ENCODE measurements at regions not wholly inside any gene's neighbourhood (a gene's known extent, or its start where the extent isn't known, plus 50 kb on each side); places are given as distances from the start of the nearest gene placed in this dataset.

- Mint-ChIP-seq H3K27me3 (ENCODE audit: low read depth in 3 of 3) (peaks cover 0 to 3% (median 1%) of the 10 kb centered on the region in 3 donors), H3K4me3 (peak overlapping the region in 1 of 2 donors; percentile 20)
Observed at GRCh38 chr1:234758851-234759250, 148.9 kb upstream of the IRF2BP2 start.

DNA sequence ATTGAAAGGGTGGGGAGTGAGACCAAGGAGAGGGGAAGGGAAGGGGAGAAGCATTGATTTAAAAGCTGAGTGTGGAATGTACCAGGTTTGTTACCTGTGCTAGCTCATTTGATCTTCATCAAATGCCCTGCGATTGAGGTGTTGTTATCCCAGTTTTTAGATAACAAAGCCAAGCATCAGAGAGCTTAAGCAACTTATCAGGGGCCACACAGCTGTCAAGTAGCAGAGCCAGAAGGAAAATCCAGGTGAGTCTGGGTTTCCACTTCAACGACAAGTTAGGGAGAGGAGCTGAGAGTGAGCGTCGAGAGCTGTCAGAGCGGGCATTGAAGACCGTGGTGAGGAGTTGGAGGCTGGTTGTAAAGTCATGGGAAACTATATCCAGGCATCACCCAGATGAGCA is 146.9 kb upstream of the IRF2BP2 start:
- Histone ChIP-seq H3K27ac (ENCODE audit: low read depth in 1 of 2, low read length in 2 of 2) (no peak overlapping the region), H3K79me2 (ENCODE audit: insufficient read depth, low read length) (no peaks in the 10 kb centered on the region), H3K9me3 (replicated peaks in 1 of 2; ENCODE audit: control insufficient read depth in 1 of 2, insufficient read depth in 1 of 2, low read length in 2 of 2) (no peaks in the 10 kb centered on the region), H3K36me3 (replicated peaks in 1 of 2; ENCODE audit: control insufficient read depth in 1 of 2, insufficient read depth in 2 of 2, low read length in 2 of 2) (no peaks in the 10 kb centered on the region), H3K4me1 (ENCODE audit: control insufficient read depth in 1 of 2, insufficient read depth in 2 of 2, low read length in 2 of 2) (peaks cover 44 to 54% of the 10 kb centered on the region in 2 donors), H4K20me1 (ENCODE audit: insufficient read depth, low read length) (no peaks in the 10 kb centered on the region), H3K4me2 (replicated peaks; ENCODE audit: extremely low read depth, low read length, poor library complexity, severe bottlenecking) (no peak overlapping the region), H3K9ac (ENCODE audit: insufficient read depth, low read length, poor library complexity, severe bottlenecking) (no peak overlapping the region), H3K4me3 (replicated peaks in 1 of 3; ENCODE audit: low read depth in 2 of 3, low read length in 3 of 3) (no peak overlapping the region), H2AFZ (ENCODE audit: insufficient read depth, low read depth, low read length, poor library complexity, severe bottlenecking) (no peak overlapping the region), H3K27me3 (ENCODE audit: control insufficient read depth in 2 of 2, insufficient read depth in 2 of 2, low read length in 2 of 2) (no peaks in the 10 kb centered on the region)
- Mint-ChIP-seq H3K4me3 (no peak overlapping the region), H3K27ac (peak overlapping the region in 2 of 7 donors; percentile 26 to 36), H3K27me3 (ENCODE audit: low read depth in 3 of 3) (peaks cover 0 to 1% (median 0%) of the 10 kb centered on the region in 3 donors), H3K36me3 (peaks cover 0 to 7% of the 10 kb centered on the region in 2 donors), H3K9me3 (peaks cover 0 to 3% (median 0%) of the 10 kb centered on the region in 7 donors), H3K4me1 (peaks cover 54% of the 10 kb centered on the region)
- WGBS (ENCODE audit: insufficient coverage), result 100% methylated on average over 6 of the region's 6 CpGs
- DNase-seq, result no peak
- TF ChIP-seq CTCF (IDR thresholded peaks at IDR 0.05), result no peak
- intact Hi-C loops (cut with micrococcal nuclease), result no loop called here

More at GRCh38 chr1:234758851-234759250, 148.9 kb upstream of the IRF2BP2 start:
- H3K9me3 ChIP-seq (replicated peaks in 1 of 2; ENCODE audit: control insufficient read depth in 1 of 2, insufficient read depth in 1 of 2, low read length in 2 of 2), result no peaks in the 10 kb centered on the region
- 97% methylated on average over 4 of the region's 11 CpGs for WGBS (ENCODE audit: insufficient coverage)
- no peaks in the 10 kb centered on the region for H3K36me3 ChIP-seq (replicated peaks in 1 of 2; ENCODE audit: control insufficient read depth in 1 of 2, insufficient read depth in 2 of 2, low read length in 2 of 2)
- no peak for TF ChIP-seq CTCF (IDR thresholded peaks at IDR 0.05)
- no peak overlapping the region for H3K4me3 ChIP-seq (replicated peaks in 1 of 3; ENCODE audit: low read depth in 2 of 3, low read length in 3 of 3)
- H3K4me2 ChIP-seq (replicated peaks; ENCODE audit: extremely low read depth, low read length, poor library complexity, severe bottlenecking), result no peak overlapping the region
- no peak overlapping the region for H3K9ac ChIP-seq (ENCODE audit: insufficient read depth, low read length, poor library complexity, severe bottlenecking)
- intact Hi-C loops (cut with micrococcal nuclease), result no loop called here
- Mint-ChIP-seq H3K27ac (peak overlapping the region in 4 of 7 donors; percentile 54 to 75 (median 70)), H3K4me1 (peaks cover 62% of the 10 kb centered on the region), H3K9me3 (peaks cover 0 to 3% (median 0%) of the 10 kb centered on the region in 7 donors), H3K36me3 (peaks cover 0 to 7% of the 10 kb centered on the region in 2 donors)
- H3K27ac ChIP-seq (ENCODE audit: low read depth in 1 of 2, low read length in 2 of 2), result peak overlapping the region in 1 of 2 donors; percentile 17
- peaks cover 51 to 62% of the 10 kb centered on the region in 2 donors for H3K4me1 ChIP-seq (ENCODE audit: control insufficient read depth in 1 of 2, insufficient read depth in 2 of 2, low read length in 2 of 2)
- DNase-seq, result peak in 2 of 3 donors; percentile 40 to 49
- no peaks in the 10 kb centered on the region for H3K27me3 ChIP-seq (ENCODE audit: control insufficient read depth in 2 of 2, insufficient read depth in 2 of 2, low read length in 2 of 2)
- H2AFZ ChIP-seq (ENCODE audit: insufficient read depth, low read depth, low read length, poor library complexity, severe bottlenecking), result no peak overlapping the region
- no peaks in the 10 kb centered on the region for H4K20me1 ChIP-seq (ENCODE audit: insufficient read depth, low read length)
- no peaks in the 10 kb centered on the region for H3K79me2 ChIP-seq (ENCODE audit: insufficient read depth, low read length)

Data from CD14-positive monocyte (primary cell).